ENCODE measurements at regions not wholly inside any gene's neighbourhood (a gene's known extent, or its start where the extent isn't known, plus 50 kb on each side); places are given as distances from the start of the nearest gene placed in this dataset.

DNA sequence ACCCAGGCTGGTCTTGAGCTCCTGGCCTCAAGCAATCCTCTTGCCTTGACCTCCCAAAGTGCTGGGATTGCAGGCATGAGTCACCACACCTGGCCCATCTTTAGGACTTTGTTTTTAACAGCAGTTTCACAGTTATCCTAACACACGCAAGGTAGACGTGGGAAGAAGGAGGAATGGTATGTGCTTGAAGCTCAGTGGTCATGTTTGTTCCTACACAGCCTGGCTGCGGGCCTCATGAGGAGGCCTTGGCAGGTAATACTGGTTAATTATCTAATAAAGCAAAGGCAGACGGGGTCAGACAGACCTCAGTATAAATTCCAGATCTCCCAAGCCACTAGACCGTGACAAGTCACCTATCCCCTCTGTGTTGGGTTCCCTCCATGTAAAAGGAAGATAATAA, 271.8 kb downstream of the PCNX1 start:
- TF ChIP-seq, protein P1, sequence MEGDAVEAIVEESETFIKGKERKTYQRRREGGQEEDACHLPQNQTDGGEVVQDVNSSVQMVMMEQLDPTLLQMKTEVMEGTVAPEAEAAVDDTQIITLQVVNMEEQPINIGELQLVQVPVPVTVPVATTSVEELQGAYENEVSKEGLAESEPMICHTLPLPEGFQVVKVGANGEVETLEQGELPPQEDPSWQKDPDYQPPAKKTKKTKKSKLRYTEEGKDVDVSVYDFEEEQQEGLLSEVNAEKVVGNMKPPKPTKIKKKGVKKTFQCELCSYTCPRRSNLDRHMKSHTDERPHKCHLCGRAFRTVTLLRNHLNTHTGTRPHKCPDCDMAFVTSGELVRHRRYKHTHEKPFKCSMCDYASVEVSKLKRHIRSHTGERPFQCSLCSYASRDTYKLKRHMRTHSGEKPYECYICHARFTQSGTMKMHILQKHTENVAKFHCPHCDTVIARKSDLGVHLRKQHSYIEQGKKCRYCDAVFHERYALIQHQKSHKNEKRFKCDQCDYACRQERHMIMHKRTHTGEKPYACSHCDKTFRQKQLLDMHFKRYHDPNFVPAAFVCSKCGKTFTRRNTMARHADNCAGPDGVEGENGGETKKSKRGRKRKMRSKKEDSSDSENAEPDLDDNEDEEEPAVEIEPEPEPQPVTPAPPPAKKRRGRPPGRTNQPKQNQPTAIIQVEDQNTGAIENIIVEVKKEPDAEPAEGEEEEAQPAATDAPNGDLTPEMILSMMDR (IDR thresholded peaks at IDR 0.05; ENCODE audit: insufficient read depth, low read depth, low read length, missing control alignments) = no peak
- no peak for DNase-seq (ENCODE audit: low read depth)
- no peak overlapping the region for H3K4me3 ChIP-seq (ENCODE audit: low read depth, low read length)

DNA sequence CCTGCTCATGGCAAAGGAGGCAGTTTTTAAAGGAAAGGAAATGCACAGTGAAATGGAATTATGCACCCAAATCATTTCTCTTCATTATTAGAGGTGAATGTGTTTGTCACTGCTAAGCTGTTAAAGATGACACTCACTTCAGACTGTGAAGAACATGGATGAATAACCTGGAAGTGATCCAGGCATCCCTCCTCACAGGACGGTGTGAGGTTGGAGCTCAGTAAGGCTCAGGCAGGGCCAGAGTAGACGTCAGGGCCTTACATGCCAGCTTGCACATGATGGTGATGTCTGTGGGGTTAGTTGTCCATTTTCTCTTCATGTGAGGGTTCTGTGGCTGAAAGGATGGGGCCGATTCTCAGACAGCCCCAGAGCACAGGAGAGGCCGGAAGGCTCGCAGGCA, 273.1 kb downstream of the PCNX1 start:
- no peak overlapping the region for H3K4me3 ChIP-seq (ENCODE audit: low read depth, low read length)
- no peak for DNase-seq (ENCODE audit: low read depth)
- TF ChIP-seq, protein P1 (IDR thresholded peaks at IDR 0.05; ENCODE audit: insufficient read depth, low read depth, low read length, missing control alignments) = no peak

DNA sequence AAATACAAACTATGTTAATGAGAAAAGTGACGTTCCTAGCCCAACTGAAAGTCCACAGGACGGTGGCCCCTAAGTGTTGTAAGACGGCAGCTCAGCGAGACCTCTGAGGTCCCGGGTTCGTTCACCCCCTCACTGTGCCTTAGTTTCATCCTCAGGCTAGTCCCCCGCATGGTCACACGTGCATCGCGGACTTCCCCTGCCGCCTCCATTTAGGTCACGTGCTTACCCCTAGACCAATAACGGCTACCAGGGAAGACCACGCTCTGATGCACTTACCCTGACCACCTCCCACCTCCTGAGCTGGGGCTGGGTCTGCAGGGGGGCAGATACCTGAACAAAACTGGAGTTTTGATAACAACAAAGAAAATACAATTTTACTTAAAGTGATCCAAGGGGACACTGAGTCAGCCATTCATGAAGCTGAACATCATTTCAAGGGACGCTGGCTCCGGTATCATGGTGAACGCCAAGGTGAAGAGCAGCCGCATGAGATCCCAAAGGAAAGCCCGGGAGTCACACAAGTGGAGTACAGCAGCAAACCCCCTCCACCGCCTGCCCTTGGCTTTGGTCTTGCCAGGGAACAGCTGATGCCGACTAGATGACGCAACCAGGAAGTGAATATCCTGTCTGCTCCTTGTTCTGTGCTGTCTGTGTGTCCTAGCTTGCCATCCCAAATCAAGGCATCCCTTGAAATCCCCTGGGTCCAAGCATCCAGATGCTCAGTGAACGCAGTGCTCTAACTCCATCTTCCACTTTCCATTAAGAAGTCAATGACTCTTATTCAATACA, 274.1 kb downstream of the PCNX1 start:
- TF ChIP-seq, protein P1 (IDR thresholded peaks at IDR 0.05; ENCODE audit: insufficient read depth, low read depth, low read length, missing control alignments) = no peak
- no peak overlapping the region for H3K4me3 ChIP-seq (ENCODE audit: low read depth, low read length)
- DNase-seq (ENCODE audit: low read depth) = no peak

DNA sequence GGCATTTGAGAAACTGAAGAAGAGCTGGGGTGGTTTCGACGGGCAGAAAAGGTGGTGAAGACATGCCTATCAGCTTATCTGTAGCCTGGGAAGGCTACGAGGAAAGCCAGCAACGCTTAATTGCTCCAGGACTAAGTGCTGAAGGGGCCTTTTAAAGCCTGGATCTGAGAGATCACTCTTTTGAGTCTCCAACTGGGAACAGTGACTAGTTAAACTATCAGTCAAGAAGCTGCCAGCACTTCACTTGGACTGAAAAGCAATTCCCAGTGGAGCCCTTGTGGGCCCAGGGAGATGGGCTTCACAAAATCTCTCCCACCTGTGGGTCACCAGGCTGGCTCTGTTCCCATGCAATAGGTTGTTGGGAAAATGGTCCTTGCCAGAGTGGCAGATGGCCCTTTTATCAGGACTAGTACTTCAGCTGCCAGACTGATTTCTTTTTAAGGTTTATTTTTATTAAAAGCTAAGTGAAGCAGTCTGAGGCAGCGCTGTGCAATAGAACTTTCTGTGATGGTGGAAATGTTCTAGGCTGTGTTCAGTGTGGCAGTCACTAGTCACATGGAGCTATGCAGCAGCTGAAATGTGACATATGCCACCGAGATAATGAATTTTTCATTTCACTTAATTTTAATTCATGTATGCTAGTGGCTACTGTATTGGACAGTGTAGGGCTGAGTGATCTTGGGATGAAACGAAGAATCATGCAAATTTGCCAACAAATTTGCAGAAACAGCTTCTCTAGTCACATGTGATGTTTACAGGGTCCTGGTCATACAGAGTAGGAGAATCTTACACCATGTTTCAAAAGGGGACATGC, 276.8 kb downstream of the PCNX1 start:
- DNase-seq (ENCODE audit: low read depth) = no peak
- TF ChIP-seq, protein P1 (IDR thresholded peaks at IDR 0.05; ENCODE audit: insufficient read depth, low read depth, low read length, missing control alignments) = no peak
- H3K4me3 ChIP-seq (ENCODE audit: low read depth, low read length) = no peak overlapping the region

DNA sequence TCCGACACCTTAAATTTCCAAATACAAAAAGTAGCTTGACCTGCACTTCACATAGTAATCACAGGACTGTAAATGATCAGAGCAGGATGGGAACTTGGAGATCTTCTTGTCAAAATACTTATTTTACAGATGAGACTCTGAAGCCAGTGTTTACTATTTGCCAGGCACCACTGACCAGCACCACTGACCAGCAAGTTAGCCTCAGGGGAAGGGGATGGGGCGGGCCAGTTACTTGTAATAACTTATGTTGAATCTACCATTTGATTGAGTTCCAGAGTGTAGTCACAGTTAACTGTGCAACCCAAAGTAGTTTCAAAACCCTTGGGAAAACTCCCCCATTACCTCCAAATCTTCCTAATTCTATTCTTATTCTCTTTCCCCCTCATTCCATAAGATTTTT, 278.4 kb downstream of the PCNX1 start:
- DNase-seq (ENCODE audit: low read depth) = no peak
- TF ChIP-seq, protein P1 (IDR thresholded peaks at IDR 0.05; ENCODE audit: insufficient read depth, low read depth, low read length, missing control alignments) = no peak
- no peak overlapping the region for H3K4me3 ChIP-seq (ENCODE audit: low read depth, low read length)

DNA sequence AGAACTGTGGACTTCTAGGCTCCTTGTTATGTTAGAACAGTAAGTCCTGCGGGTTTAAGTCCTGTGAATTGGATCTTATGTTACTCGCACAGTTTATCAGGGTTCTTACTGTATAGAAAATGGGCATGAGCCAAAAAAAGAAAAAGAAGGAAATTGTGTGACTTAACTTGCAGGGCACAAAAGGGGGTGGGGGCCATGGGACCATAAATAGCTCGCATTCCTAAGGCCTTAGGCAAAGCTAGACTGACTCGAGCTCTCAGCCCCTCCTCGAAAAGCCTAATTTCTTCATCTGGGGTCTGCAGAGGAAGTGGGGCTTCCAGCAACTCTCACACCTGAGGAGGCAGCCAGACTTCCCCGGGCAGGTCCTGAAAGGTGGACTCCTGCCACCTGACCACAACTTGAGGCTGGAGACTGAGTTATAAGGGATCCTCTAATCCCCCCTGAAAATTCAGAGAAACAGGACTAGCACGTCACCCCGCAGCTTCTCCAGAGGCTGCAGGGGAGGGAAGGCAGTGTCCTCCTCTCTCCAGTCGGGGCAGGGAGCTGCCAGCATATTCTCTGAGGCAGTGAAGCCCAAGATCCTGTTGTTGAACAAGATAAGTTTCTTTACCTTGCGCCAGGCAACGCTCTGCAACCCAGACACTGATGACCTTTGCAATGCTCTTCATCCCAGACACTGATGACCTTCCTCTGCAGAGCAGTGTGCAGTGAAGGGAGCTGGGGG, 280.5 kb downstream of the PCNX1 start:
- DNase-seq (ENCODE audit: low read depth) = no peak
- TF ChIP-seq, protein P1 (IDR thresholded peaks at IDR 0.05; ENCODE audit: insufficient read depth, low read depth, low read length, missing control alignments) = no peak
- H3K4me3 ChIP-seq (ENCODE audit: low read depth, low read length) = no peak overlapping the region
